NCI-H345 treated with DMSO at 0.1 percent for 48 hours (cell line): ENCODE measurements at regions not wholly inside any gene's neighbourhood (a gene's known extent, or its start where the extent isn't known, plus 50 kb on each side); places are given as distances from the start of the nearest gene placed in this dataset.
"Not testable (repeated sequence)": the region's sequence is repeated elsewhere in the genome, so short reads cannot be mapped to it uniquely, and the experiment has no call there.

Source experiments
- DNase-seq: peaks from one replicate; lab custom pipeline; 2025; ENCODE audit not compliant: unreplicated experiment; lab: John Stamatoyannopoulos, UW

DNA sequence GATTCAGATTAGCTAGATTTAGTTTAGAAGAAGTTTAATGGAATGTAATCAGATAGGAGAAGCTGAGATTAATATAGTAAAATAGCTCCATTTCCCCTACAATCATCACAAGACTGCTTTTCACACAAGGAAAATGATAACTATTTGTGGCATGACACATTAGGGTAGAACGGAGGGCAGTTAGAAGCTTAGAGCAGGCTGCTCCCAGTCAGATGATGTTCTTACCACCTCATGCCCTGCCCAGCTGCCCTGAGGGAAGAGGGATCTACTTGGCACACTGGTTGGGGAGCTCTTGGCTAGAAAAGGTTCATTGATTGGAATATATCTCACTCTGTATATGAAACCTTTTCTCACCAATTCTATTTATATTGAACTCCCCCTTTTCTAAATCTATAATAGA lies 180.7 kb upstream of the IL15 start:
- no peak for DNase-seq

DNA sequence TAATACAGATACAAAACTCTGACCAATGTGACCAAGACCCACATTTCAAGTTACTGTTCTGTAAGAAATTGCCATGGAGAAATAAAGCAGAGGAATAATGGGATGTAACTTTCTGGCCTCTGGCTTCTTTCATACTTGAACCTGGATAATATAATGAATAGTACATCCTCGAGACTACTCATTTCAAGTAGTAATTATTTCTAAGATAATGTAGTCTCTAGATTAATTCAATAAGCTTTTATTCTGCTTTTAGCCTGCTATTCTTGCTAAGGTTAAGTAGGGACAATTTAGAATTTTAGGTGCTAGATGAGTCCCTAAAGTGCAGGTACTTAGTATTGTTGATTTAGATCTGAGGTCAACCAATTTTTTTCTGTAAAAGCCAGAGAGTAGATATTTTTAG lies 178.7 kb upstream of the IL15 start:
- DNase-seq: no peak

DNA sequence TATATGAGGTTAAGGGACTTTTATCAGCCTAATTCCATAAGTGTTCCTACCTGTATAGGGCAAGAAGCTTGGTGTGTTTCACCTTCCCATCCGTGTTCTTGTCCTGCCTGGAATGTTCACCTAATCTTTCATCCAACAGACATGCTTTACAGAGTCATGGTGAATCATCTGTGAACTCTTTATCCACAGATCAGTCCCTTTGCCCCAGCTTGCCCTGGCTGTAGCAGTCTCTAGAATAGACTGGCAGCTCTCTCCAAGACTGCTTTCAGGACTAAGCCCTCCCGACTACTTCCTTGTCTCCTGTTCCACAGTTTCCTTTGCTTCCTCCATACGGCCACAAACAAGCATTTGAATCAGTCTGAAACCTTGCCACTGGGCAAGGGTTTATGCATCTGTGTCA lies 177.9 kb upstream of the IL15 start:
- DNase-seq: no peak

DNA sequence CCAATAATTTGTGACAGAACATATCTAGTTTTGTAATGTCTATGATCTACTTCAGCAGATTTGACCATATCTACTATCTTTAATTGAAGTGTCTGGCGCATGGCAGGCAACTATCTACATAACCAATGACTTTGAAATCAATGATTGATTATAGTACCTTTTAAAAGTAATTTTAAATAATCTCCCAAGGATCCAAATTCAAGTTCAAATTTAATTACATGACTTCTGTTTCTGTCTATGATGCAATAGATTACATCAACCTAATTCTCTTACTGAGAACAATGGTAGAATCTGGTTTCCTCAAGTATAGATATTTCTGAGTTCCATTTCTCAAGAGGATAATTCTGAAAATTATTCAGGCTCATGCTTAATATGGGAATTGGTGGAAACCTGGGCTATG lies 177.4 kb upstream of the IL15 start:
- DNase-seq: no peak

DNA sequence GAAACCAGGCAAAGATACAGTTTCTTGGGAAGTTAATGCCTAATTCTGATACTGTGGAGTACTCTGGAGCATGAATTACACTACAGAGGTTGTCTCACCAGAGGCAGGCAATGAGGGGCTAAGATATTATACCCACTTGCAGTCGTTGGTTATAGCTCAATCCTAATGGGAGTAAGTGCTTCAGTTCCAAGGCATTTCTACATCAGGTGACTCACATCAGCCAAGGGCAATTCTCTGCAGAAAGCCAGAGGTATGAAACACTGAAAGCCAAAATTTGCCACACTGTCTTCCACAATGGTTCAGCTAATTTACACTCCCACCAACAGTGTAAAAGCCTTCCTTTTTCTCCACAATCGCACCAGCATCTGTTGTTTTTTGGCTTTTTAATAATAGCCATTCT lies 174.0 kb upstream of the IL15 start:
- DNase-seq: no peak

DNA sequence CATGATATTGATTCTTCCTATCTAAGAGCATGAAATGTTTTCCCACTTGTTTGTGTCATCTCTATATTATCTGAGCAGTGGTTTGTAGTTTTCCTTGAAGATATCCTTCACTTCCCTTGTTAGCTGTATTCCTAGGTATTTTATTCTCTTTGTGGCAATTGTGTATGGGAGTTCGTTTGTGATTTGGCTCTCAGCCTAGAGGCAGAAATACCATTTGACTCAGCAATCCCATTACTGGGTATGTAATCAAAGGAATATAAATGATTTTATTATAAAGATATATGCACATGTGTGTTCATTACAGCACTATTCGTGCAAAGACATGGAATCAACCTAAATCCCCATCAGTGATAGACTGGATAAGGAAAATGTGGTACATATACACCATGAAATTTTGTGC lies 172.7 kb upstream of the IL15 start:
- no peak for DNase-seq

DNA sequence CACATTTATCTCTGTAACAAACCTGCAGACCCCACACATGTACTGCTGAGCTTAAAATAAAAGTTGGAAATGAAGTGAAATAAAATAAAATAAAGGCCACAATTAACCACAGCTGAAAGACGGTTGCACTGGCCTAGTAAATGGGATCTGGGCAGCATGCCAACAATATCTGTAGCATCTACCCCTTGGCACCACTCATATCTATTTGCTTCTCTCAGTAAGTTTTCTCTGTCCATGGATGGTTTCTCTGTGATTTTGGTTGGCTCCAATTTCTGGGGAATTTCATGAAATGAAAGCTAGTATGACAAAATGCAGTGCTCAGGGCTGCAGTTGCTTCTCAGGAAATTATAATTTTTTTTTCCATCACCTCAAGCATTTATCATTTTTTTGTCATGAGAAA lies 172.0 kb upstream of the IL15 start:
- DNase-seq: peak; percentile 39

DNA sequence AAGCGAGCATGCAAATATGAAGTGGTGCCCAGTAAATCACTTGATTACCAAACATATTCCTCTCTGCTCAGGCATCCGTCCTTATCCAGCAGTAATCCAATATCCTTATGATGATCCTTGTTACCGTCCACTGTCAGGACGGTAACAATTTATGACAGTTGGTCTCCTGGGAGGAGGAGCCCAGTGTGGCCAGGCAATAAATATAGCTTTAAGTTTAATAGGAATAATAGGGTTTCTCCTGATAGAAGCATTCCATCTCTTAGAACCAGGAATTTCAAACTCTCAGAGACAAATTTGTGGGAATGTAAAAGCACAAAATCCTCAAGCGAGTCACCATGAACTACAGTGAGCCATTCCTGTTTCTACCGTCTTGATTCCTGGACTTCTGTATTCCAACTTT lies 171.2 kb upstream of the IL15 start:
- DNase-seq: no peak

DNA sequence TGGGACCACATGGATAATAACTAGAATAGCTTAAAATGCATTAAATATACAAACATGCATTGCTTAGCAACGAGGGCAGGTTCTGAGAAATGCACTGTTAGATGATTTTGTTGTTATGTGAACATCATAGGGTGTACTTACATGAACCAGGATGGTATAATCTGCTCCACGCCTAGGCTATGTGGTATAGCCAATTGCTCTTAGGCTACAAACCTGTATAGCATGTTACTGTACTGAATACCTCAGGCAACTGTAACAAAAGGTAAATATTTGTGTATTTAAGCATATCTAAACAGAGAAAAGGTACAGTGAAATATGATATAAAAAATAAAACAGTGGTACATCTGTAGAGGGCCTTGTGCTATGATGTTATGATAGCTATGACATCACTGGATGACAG lies 169.2 kb upstream of the IL15 start:
- no peak for DNase-seq

DNA sequence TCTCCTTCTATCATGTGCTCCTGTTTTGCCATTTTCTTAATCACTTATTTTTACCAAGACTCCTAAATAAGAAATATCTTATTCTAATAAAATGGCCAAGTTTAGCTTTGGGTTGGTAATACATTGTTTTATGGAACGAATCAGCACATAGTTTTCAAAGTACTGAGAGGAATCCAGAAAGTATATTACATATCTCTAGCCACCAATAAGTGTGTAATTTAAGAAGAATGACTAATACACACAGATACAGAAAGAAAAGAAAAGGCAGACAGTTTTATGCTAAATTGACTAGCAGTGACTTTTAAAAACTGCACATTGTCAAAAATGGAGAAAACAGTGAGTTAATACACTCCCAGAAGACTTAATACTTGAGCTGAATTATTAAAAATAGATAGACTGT lies 167.0 kb upstream of the IL15 start:
- DNase-seq: no peak

DNA sequence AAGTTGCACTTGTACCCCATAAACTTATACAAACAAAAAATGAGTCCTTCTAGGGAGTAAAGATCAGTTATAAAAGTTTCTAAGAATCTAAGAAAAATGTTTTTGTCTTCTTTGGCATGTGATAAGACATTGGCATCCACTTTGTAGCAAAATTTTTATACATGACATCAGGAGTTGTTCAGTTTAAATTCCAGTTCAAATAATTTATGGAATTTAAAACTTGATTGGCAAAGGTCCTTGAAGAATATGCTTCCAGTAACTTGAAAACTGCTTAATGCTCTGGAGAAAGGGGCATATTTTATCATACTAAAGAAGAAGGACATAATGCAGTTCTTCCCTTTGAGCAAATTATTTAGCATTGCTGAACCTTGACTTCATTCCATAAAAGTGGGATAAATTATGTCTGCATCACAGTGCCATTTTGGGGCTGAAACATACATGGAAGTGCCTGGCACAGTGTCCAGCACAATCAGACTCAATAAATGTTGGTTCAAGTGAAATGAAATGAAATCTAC lies 163.3 kb upstream of the IL15 start:
- no peak for DNase-seq

DNA sequence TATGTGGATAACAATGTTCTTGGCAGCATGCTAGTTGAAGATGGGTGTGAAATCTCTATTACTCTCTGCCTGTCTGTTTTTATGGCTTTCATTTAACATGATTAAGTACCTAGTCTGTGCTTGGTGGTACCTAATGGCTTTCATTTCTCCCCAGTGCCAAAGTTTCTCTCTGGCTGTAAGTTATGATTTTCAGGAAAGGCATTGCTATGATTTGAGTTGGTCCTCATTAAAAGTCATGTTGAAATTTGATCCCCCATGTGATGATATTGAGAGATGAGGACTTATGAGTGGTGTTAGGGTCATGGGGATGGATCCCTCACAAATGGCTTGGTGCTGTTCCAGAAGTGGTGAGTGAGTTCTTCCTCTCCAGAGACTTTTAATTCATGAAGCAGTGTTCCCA lies 162.4 kb upstream of the IL15 start:
- DNase-seq: no peak

DNA sequence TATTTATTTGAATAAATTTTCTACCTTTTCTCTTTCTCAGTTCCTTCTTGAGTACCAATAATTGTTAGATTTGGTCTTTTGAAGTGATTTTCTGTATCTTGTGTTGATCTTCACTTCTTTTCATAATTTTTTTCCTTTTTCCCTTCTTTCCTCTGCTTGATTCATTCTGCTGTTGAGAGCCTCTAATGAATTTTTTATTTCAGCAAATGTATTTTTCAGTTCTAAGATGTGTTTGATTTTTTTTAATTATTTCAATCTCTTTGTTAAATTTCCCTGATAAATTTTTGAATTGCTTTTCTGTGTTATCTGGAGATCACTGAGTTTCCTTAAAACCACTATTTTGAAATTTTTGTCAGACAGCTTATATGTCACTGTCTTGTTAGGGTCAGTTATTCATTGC lies 155.4 kb upstream of the IL15 start:
- no peak for DNase-seq

DNA sequence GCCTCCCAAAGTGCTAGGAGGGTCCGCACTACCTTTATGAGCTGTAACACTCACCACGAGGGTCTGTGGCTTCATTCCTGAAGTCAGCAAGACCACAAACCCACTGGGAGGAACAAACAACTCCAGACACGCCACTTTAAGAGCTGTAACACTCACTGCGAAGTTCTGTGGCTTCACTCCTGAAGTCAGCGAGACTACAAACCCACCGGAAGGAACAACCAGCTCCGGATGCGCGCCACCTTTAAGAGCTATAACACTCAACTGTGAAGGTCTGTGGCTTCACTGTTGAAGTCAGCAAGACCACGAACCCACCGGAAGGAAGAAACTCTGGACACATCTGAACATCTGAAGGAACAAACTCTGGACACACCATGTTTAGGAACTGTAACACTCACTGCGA lies 152.1 kb upstream of the IL15 start:
- DNase-seq: not testable (repeated sequence)

DNA sequence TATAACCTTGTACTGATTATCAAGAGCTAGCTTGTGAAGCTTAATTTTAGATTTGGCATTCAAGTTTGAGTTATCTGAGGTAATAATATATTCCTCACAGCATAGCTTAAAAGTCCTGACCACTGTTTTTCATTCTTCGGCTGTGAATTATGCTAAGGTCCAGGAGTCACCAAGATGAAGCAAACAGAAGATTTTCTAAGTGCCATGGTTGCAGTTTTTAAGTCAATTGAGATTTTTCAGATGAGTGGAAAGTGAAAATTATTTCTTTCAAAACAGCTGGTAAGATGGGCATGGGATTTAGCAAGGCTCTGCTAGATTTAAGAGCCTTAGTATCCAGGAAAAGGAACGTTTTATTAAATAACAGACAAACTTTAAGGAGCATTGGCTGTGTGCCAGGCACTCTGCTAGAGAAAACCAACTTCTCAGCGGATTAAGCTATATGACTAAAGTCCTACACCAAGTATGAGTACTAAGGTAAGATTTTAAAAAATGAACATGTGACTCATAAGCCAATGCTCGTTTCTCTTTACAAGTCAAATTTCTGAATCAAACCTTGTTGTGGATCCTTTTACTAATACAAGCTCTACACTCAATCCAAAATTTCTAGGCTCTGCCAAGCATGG lies 149.9 kb upstream of the IL15 start:
- no peak for DNase-seq

DNA sequence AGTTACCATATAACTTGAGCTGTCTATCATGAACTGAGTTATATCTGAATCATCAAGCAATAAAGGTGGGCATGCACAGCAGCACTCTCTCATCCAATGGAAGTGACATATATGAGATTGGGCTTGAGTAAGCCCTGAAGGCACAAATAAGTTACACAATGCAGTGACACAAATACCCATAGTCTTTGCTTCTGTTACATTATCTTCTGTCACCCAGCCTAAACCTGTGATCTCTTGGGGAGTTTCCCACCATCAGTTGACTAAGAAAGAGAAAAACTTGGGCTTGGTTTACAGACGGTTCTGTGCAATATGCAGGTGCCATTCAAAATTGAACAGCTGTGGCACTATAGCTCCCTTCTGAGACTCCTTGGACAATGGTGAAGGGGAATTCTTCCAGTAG lies 138.8 kb upstream of the IL15 start:
- DNase-seq: no peak

DNA sequence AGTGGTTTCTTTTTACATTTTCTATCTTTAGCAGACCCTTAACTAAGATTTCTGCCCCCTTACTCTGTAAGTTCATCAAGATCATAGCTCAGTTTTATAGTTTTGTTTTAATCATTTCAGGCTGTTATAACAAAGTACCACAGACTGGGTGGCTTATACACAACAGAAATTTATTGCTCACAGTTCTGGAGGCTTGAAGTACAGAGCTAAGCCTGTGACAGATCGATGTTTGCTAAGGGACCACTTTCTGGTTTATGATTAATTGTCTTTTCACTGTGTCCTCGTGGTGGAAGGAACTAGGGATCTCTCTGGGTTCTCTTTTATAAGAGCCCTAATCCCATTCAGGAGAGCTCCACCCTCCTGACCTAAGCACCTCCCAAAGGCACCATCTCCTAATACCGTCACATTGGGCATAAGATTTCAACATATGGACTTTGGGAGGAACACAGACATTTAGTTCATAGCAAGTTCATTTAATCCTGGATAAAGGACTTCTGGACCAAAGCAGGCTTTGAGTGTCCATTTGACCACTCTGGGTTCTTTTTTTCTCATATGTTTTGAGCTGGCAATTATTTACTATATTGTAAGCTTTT lies 137.0 kb upstream of the IL15 start:
- DNase-seq: no peak

DNA sequence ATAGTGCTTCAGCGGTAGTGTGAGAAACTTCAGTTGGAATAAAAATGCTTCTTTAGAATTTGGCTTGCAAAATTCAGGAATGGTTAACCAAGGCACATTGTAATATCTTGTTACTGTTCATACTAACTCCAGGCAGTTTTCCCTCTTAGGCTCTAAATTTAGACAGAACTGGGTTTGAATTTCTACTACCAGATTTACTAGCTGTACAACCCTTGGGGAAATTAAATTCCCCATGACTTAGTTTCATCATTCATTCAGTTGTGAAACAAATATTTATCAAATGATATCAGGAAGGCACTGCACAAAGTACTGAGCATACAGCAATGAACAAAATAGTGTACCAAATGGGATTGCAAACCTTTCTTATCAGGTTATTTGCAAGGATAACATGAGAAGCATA lies 135.0 kb upstream of the IL15 start:
- DNase-seq: no peak

DNA sequence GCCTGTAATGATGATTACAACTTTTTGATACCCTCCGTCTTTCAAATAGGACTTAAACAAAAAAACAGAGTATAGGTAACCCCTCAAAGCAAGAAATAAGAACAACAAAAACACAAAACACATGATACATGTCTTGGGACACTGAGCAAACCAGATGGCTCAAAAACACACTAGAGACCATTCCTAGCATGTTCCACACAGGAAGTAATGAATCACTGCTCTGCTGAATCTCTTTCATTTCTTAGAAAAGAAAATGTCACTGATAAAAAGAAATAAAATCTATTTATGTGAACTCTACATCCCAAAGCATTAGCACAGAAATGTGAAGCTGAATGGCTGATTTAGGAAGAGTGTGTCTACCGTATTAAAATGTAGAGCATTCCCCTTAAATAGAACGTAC lies 134.5 kb upstream of the IL15 start:
- DNase-seq: no peak

DNA sequence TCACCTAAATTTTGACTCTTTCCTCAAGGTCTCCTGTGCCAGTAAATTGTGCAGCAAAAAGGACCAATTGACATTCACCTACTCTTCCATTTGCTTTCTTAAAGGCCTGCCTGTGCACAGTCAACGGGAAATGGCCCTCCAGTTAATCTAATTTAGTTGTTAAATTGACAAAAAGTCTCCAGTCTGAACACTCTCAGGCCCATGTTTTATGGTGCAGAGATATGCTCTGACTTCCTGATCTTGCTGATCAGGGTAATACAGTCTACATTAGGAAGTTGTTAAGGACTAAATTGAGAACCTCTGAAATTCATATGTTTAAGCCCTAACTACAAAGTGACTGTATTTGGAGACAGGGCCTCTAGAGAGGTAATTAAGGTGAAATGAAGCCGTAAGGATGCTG lies 133.6 kb upstream of the IL15 start:
- no peak for DNase-seq

DNA sequence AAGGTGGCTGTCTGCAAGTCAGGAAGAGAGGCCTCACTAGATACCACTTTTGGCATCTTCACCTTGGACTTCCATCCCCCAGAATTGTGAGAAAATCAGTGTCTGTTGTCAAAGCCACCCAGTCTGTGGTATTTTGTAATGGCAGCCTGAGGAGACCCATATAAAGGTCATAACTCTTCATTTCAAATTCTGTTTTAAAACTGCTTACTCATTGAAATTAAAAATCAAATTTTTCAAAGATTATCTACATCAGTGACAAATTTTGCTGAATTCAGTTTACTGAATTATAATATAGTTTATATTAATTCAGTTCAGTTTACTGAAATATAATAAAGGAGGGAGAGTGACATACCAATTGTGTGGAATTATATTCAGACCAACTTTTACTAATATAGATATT lies 133.1 kb upstream of the IL15 start:
- no peak for DNase-seq

DNA sequence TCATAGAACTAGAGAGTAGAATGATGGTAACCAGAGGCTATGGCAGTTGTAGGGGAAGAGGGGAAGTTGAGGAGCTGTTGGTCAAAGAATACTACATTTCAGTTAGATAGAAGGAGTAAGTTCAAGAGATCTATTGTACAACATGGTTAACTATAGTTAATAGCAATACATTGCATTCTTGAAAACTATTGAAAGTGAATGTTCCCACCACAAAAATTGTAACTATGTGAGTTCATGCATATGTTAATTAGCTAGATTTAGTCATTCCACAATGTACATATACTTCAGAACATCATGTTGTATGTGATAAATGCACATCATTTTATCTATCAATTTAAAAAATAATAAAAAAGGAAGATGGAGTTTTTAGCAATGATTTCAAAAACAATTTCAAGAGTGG lies 125.3 kb upstream of the IL15 start:
- no peak for DNase-seq

DNA sequence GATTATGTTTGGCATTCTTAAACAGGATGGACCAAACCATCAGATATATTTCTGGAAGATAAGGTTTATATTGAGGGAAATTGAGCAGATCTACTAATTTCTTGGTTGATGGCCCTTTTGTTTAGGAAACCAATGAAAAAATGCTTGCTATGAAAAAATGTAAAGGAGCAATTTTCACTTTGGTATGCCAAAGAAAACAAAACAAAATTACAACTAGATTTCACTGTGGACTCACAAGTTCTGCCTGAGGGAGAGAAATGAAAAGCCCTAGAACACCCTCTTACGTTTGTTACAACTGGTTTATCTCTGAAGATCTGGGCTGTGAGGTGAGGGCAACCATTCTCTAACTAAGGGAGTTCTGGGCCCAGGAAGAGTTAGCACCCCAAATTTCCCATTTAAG lies 122.5 kb upstream of the IL15 start:
- DNase-seq: no peak
